ENCODE measurements at regions not wholly inside any gene's neighbourhood (a gene's known extent, or its start where the extent isn't known, plus 50 kb on each side); places are given as distances from the start of the nearest gene placed in this dataset.

- DNase-seq (ENCODE audit: low spot score) = no peak
These were observed 80.9 kb upstream of the SPATA31D4 start for GRCh38 chr9:81847181-81847915.

DNA sequence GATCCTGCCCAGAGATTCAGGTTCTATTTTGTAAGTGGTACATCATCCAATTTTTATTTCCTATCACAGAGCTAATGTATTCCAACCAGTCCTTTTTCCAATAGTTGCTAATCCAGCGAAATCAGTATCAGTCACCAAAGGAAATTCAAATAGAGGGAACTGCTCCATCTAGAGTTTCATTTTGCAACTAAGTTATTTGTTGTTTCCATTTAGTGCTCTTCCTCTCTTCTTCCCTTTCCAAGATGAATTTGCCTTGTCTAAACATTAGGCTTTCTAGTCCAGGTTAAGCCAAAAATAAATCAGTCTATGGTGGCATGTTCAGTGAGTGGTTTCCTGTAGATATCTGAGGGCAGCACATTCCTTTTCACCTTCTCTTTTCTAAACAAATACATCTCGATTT is 79.8 kb upstream of the SPATA31D4 start:
- peak; percentile 22 for DNase-seq (ENCODE audit: low spot score)

DNA sequence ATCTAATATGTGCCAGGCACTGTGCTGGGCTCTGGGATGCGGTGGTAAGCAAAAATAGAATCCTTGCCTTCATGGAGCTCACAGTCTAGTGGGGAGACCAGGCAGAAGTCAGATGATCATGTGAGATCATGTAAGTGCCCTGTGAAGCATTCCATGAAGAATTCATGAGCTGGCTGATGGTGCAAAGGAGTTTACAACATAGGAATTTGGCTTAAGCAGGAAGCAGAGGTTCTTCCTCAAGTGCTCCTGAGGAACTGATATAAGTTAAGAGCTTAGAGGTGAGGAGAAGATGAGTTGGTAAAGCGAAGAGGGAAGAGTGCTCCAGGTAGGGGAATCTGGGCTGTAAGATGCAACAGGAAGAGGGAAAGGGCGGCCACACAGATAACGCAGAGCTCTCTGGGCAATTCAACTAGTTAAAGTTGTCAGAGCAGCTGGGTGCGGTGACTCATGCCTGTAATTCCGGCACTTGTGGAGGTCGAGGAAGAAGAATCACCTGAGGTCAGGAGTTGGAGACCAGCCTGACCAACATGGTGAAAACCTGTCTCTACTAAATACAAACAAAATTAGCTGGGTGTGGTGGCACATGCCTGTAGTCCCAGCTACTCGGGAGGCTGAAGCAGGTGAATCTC is 78.5 kb upstream of the SPATA31D4 start:
- no peak for DNase-seq (ENCODE audit: low spot score)

- DNase-seq (ENCODE audit: low spot score) = no peak
These were observed 77.5 kb upstream of the SPATA31D4 start for GRCh38 chr9:81850724-81851123.

GRCh38 chr9:81851340-81851739 is 76.9 kb upstream of the SPATA31D4 start:
- no peak for DNase-seq (ENCODE audit: low spot score)

DNA sequence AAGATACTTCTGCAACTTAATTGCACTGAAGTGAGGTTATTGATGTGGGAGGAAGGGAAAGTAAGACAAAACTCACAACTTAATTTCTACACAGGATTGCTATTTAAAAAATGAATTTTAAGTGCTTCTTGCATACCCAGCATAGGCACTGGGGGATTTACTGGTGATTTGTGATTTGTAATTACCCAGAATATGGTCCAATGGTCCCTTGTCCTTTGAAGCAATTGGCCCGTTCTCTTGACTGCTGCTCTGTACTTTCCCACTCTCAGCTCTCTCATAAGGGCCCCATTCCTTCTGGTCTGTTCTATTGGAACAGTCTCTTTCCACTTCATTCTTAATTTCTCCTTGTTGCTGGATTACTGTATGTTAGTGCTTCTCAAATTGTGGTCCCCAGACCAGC is 75.4 kb upstream of the SPATA31D4 start:
- DNase-seq (ENCODE audit: low spot score) = no peak

- no peak for DNase-seq (ENCODE audit: low spot score)
These were observed 72.7 kb upstream of the SPATA31D4 start for GRCh38 chr9:81855538-81855937.

DNA sequence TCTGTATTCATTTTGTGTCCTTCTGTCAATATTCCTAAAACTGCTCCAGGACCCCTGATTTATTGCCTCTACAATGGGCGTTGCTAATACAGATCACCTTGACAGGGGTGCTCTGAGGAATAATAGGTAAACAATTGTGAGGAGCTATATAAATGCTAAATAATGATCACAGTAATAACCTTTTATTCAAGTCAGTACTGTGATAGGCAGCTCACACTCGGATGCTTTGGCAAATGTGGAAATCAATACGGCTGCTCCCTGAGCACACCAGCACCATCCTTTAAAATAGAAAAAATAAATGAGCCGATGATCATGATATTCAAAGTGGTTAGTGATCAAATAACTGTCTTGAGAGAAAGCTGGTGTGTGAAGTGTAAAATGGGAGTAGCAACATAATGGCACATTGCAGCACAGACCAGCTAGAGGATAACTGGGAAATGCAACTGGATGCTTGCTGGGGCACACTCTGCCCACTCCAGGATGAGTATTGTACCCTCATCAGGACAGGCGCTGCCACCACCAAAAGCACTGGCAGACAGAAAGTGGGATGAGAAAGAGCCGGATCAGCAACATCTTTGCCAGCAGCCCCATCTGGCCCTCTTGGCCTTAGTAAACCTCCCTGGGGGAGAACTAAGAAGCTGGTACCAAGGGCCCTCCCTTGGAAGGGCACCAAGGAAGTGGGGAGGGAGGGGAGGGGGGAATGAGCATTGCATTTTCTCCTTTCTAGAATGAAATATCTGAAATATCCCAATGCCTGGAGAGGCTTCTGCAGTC is 69.4 kb upstream of the SPATA31D4 start:
- DNase-seq (ENCODE audit: low spot score) = peak; percentile 48

DNA sequence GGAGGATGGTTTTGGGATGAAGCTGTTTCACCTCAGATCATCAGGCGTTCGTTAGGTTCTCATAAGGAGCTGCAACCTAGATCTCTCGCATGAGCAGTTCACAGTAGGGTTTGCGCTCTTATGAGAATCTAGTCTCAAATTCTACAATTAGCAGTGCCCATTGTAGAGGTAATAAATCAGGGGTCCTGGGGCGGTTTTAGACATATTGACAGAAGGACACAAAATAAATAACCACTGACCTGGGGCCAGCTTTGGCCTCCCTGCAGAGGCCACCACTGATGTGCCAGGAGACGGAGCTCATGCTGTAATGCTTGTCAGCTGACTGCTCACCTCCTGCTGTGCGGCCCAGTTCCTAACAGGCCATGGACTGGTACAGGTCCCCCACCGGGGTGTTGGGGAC is 67.6 kb upstream of the SPATA31D4 start:
- no peak for DNase-seq (ENCODE audit: low spot score)

- DNase-seq (ENCODE audit: low spot score) = no peak
These were observed 66.6 kb upstream of the SPATA31D4 start for GRCh38 chr9:81861644-81862043.

DNA sequence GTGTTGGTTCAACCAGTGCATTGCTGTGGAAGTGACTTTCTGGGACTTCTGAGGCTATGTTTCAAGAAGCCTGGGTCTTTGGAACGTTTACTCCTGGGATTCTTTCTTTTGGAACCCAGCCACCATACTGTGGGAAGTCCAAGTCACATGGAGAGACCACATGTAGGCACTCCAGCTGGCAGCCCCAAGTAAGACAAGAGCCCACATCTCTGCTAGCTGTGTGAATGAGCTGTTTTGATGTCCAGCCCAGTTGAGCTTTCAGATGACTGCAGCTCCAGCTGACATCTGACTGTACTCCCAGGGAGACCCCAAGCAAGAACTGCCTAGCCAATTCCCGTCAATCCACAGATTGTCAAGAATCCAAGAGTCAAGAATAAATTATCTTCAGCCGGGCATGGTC is 60.1 kb upstream of the SPATA31D4 start:
- DNase-seq (ENCODE audit: low spot score) = no peak

DNA sequence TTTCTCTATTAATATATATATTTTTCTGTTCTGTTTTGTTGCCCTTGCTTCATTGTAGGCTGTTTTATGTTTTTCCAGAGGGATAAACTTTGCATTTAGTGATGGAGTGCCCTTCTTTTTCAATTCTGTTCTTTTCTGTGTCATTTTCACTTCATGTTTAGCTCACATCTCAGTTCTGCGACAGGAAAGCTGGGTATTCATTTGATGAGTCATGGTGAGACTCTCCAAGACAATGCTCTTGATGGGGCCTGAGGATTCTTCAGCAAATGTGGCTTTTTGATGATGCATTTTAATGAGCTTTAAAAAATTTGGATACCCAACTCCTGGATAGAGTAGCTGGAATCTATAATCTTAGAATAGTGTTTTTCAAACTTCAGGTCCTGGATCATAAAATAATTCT is 56.5 kb upstream of the SPATA31D4 start:
- DNase-seq (ENCODE audit: low spot score) = no peak

GRCh38 chr9:81874250-81874649 is 54.0 kb upstream of the SPATA31D4 start:
- no peak for DNase-seq (ENCODE audit: low spot score)

GRCh38 chr9:81874931-81875330 is 53.3 kb upstream of the SPATA31D4 start:
- no peak for DNase-seq (ENCODE audit: low spot score)

- no peak for DNase-seq (ENCODE audit: low spot score)
These were observed 51.2 kb upstream of the SPATA31D4 start for GRCh38 chr9:81877047-81877446.

Measured in cerebellar cortex (tissue), 1 donor.